ENCODE measurements at regions not wholly inside any gene's neighbourhood (a gene's known extent, or its start where the extent isn't known, plus 50 kb on each side); places are given as distances from the start of the nearest gene placed in this dataset.

DNA sequence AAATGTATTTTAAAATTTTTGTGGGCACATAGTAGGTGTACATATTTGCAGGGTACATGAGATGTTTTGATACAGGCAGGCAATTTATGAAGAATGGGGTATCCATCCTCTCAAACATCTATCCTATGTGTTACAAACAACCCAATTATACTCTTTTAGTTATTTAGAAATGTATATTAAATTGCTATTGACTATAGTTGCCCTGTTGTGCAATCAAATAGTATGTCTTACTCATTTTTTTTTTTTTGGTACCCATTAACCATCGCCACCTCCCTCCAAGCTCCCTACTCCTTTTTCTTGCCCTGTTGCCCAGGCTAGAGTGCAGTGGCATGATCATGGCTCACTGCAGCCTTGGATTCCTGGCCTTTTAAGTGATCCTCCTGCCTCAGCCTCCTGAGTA lies 128.1 kb downstream of the BAMBI start:
- no peaks in the 10 kb centered on the region for H3K36me3 ChIP-seq
- H3K4me3 ChIP-seq: no peak overlapping the region
- TF ChIP-seq, protein P1, sequence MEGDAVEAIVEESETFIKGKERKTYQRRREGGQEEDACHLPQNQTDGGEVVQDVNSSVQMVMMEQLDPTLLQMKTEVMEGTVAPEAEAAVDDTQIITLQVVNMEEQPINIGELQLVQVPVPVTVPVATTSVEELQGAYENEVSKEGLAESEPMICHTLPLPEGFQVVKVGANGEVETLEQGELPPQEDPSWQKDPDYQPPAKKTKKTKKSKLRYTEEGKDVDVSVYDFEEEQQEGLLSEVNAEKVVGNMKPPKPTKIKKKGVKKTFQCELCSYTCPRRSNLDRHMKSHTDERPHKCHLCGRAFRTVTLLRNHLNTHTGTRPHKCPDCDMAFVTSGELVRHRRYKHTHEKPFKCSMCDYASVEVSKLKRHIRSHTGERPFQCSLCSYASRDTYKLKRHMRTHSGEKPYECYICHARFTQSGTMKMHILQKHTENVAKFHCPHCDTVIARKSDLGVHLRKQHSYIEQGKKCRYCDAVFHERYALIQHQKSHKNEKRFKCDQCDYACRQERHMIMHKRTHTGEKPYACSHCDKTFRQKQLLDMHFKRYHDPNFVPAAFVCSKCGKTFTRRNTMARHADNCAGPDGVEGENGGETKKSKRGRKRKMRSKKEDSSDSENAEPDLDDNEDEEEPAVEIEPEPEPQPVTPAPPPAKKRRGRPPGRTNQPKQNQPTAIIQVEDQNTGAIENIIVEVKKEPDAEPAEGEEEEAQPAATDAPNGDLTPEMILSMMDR (IDR thresholded peaks at IDR 0.05): no peak
- TF ChIP-seq POLR2AphosphoS5 (IDR thresholded peaks at IDR 0.05): no peak
- H3K27me3 ChIP-seq (replicated peaks; ENCODE audit: insufficient read depth): no peaks in the 10 kb centered on the region
- no peaks in the 10 kb centered on the region for H3K9me3 ChIP-seq
- intact Hi-C loops (cut with DNase I): loop anchor here (10.0 kb wide), 1 partner anchor 131 kb away; the partner anchor contains the start of gene BAMBI
- no peaks in the 10 kb centered on the region for H3K4me1 ChIP-seq (replicated peaks)
- WGBS: 77% methylated on average over 1 of the region's 1 CpG
- H3K27ac ChIP-seq: no peak overlapping the region
- no peak for DNase-seq (ENCODE audit: low spot score)

DNA sequence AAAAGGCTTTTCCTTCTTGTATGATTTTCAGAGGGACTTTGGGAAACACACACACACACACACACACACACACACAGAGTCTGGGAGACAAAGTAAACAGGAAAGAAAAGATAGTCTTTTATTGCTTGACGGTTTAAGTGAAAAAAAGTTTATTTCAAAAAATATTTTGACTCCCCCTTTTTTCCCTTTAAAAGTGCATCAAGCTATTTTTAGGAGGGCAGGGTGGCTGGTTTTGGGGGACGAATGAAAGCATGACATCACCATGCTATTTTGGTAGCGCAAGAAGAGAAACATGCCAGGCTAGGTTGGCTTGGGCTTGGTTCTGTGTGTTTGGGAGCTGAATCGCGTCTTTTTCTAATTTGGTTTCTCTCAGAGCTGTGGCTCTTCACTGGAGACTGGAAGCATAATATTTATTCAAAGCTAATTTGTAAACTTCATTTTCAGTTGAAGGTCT lies 129.2 kb downstream of the BAMBI start:
- 49% methylated on average over 5 of the region's 5 CpGs for WGBS
- Histone ChIP-seq H3K4me3 (no peak overlapping the region), H3K27me3 (replicated peaks; ENCODE audit: insufficient read depth) (no peaks in the 10 kb centered on the region)

DNA sequence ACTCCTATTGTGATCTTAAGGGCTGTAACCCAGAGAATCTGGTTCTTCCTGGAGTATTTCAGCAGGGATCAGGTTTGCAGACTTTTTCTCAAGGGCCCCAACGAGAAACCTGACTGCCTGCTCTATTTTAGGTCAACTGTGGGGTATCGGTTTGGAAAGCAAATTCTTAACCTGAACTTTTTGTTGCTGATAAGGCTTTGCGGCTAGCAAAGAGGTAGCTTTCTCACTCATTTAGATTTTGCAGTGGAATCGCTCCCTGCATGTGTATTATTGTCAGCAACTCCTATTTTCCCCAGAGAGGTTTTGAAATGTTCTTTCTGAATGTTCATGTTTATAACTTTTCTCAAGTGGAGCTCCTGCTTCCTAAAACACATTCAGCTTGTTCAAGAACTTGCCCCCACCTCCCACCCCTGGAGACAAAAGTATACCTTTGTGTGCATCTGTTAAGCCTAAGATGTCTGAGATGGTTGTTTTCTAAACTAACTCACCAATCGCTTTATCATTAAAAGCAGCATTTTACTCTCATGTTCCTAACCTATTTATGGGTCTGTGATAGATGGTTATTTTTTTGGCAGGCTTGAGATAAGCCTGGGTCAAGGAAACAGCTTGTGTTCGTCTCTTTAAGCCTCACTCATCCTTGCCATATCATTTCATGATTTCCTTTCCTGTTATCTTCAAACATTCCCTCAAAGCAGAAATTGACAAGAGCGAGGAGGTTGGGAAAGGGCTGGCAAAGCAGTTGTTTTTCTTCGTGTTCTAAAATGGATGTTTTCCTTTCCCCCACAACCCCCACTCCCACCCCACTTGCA lies 129.8 kb downstream of the BAMBI start:
- H3K4me1 ChIP-seq (replicated peaks): no peaks in the 10 kb centered on the region
- H3K27me3 ChIP-seq (replicated peaks; ENCODE audit: insufficient read depth): no peaks in the 10 kb centered on the region
- no peak overlapping the region for H3K27ac ChIP-seq
- H3K36me3 ChIP-seq: no peaks in the 10 kb centered on the region
- TF ChIP-seq, protein P1 (IDR thresholded peaks at IDR 0.05): no peak
- TF ChIP-seq POLR2AphosphoS5 (IDR thresholded peaks at IDR 0.05) (no peak), POLR2A (IDR thresholded peaks at IDR 0.05) (no peak)
- no peak overlapping the region for H3K4me3 ChIP-seq
- no peaks in the 10 kb centered on the region for H3K9me3 ChIP-seq
- DNase-seq (ENCODE audit: low spot score): no peak
- intact Hi-C loops (cut with DNase I): loop anchor here (10.0 kb wide), 1 partner anchor 132 kb away; the partner anchor contains the start of gene BAMBI
- WGBS: 59% methylated on average over 8 of the region's 8 CpGs

More for the DNA sequence above, 129.2 kb downstream of the BAMBI start:
- Histone ChIP-seq H3K4me1 (replicated peaks) (no peaks in the 10 kb centered on the region), H3K9me3 (no peaks in the 10 kb centered on the region), H3K36me3 (no peaks in the 10 kb centered on the region), H3K27ac (no peak overlapping the region)
- no peak for TF ChIP-seq POLR2AphosphoS5 (IDR thresholded peaks at IDR 0.05)
- no peak for TF ChIP-seq POLR2A (IDR thresholded peaks at IDR 0.05)
- TF ChIP-seq, protein P1 (IDR thresholded peaks at IDR 0.05): no peak
- DNase-seq (ENCODE audit: low spot score): no peak
- intact Hi-C loops (cut with DNase I): loop anchor here (10.0 kb wide), 1 partner anchor 132 kb away; the partner anchor contains the start of gene BAMBI

DNA sequence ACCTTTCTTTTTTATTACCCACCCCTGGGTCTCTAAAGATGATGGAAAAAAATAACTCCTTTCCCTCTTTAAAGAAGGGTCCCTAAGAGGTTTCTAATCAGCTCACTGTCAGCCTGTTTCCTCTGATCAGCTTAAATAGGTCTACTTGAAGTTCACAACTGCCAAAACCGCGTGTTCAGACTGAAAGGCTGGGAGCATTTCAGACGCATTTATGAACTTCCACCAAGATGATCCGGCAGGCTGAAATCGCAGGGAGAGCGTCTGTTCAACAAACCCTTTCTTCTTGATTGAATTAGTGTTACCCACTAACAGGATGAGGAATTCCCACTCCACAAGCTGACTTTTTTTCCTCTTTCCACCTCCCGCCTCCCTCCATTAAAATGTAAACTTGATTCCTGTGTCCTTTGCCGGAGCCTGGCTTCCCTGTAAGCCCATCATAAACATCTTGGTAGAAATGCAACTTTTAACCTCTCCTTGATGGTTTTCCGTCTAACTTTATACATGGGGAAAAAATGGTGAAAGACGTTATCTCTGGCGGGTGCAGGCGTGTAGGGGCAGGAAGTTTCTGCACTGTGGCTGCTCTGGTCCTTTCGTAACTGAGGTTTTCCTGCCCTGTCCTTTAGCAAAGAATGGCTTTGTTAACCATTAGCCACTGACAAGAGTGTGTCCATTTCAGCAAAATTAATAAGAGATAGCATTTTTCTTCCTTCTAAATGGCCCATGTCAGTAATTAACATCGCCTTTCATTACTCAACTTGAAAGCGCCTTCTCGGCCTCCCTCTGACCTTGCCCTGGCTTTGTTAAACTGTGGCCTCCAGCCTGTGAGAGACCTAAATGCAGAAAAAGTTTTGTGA lies 130.7 kb downstream of the BAMBI start:
- Histone ChIP-seq H3K9me3 (no peaks in the 10 kb centered on the region), H3K27me3 (replicated peaks; ENCODE audit: insufficient read depth) (no peaks in the 10 kb centered on the region), H3K27ac (no peak overlapping the region), H3K4me3 (no peak overlapping the region), H3K4me1 (replicated peaks) (no peaks in the 10 kb centered on the region), H3K36me3 (no peaks in the 10 kb centered on the region)
- intact Hi-C loops (cut with DNase I): loop anchor here (10.0 kb wide), 1 partner anchor 133 kb away; the partner anchor contains the start of gene BAMBI
- TF ChIP-seq, protein P1 (IDR thresholded peaks at IDR 0.05): no peak
- TF ChIP-seq POLR2AphosphoS5 (IDR thresholded peaks at IDR 0.05): no peak
- no peak for TF ChIP-seq POLR2A (IDR thresholded peaks at IDR 0.05)
- WGBS: 59% methylated on average over 16 of the region's 16 CpGs
- DNase-seq (ENCODE audit: low spot score): no peak
